Progenitor cell of endocrine pancreas (in vitro differentiated cells): ENCODE measurements at regions not wholly inside any gene's neighbourhood (a gene's known extent, or its start where the extent isn't known, plus 50 kb on each side); places are given as distances from the start of the nearest gene placed in this dataset.

Experiments used
- DNase-seq: peaks from one replicate; pipeline ENCODE4 v3.0.0; 2021; ENCODE audit warnings: low spot score; ENCODE audit not compliant: unreplicated experiment
- H3K27ac Mint-ChIP-seq: 2 replicates; pipeline ENCODE4 v1.8.0; 2021; ENCODE audit warnings: mild to moderate bottlenecking, moderate library complexity, mixed read lengths
- H3K27me3 Mint-ChIP-seq: 2 replicates; pipeline ENCODE4 v1.8.0; 2021; ENCODE audit warnings: mixed read lengths
- H3K36me3 Mint-ChIP-seq: 2 replicates; pipeline ENCODE4 v1.8.0; 2022; ENCODE audit warnings: mixed read lengths; ENCODE audit not compliant: insufficient read depth
- H3K4me1 Mint-ChIP-seq: 2 replicates; pipeline ENCODE4 v1.8.0; 2021; ENCODE audit warnings: low read depth, mixed read lengths
- H3K4me3 Mint-ChIP-seq: 2 replicates; pipeline ENCODE4 v1.8.0; 2021; ENCODE audit warnings: low read depth, mild to moderate bottlenecking, moderate library complexity, mixed read lengths
- H3K9me3 Mint-ChIP-seq: 2 replicates; pipeline ENCODE4 v1.8.0; 2021; ENCODE audit warnings: low read depth, mixed read lengths
- TF ChIP-seq, protein P1 (sequence below): fragments of 200-600 bp; sonication (generic); IDR thresholded peaks from one replicate; pipeline ENCODE4 v1.5.0; 2021; ENCODE audit warnings: antibody characterized with exemption, mild to moderate bottlenecking; ENCODE audit not compliant: unreplicated experiment

DNA sequence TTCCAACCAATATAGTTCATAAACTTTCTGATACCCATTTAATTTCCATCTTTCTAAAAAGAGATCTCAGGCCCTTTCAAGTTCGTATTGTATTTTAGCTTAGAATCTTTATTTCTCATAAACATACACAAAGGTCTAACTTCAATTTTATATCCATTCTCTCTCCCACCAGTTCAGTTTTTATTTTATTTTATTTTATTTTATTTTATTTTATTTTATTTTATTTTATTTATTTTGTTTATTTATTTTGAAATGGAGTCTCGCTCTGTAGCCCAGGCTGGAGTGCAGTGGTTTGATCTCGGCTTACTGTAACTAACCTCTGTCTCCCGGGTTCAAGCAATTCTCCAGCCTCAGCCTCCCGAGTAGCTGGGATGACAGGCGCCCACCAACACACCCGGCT lies 552.8 kb downstream of the SLITRK5 start:
- Mint-ChIP-seq H3K4me1 (no peaks in the 10 kb centered on the region), H3K27ac (no peak overlapping the region), H3K4me3 (no peak overlapping the region), H3K27me3 (no peaks in the 10 kb centered on the region), H3K9me3 (peaks cover 4% of the 10 kb centered on the region), H3K36me3 (peaks cover 1% of the 10 kb centered on the region)
- TF ChIP-seq, protein P1, sequence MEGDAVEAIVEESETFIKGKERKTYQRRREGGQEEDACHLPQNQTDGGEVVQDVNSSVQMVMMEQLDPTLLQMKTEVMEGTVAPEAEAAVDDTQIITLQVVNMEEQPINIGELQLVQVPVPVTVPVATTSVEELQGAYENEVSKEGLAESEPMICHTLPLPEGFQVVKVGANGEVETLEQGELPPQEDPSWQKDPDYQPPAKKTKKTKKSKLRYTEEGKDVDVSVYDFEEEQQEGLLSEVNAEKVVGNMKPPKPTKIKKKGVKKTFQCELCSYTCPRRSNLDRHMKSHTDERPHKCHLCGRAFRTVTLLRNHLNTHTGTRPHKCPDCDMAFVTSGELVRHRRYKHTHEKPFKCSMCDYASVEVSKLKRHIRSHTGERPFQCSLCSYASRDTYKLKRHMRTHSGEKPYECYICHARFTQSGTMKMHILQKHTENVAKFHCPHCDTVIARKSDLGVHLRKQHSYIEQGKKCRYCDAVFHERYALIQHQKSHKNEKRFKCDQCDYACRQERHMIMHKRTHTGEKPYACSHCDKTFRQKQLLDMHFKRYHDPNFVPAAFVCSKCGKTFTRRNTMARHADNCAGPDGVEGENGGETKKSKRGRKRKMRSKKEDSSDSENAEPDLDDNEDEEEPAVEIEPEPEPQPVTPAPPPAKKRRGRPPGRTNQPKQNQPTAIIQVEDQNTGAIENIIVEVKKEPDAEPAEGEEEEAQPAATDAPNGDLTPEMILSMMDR = no peak
- no peak for DNase-seq

DNA sequence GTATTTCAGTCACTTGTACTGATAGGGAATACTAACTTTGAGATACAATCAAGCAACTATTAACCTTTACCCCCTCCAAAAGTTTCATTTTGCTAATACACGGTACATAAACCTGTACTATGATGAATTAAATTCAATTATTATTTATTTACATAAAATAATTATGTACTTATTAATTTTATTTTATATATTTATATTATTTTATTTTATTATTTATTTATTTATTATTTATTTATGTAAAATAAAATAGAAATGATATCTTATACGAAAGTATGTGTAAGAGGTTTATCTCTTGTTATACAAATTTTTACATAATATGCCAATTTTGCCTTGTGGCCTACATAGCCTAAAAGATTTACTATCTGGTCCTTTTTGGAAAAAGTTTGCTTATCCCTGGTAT lies 564.3 kb downstream of the SLITRK5 start:
- no peak overlapping the region for H3K27ac Mint-ChIP-seq
- no peak overlapping the region for H3K4me3 Mint-ChIP-seq
- H3K36me3 Mint-ChIP-seq = no peaks in the 10 kb centered on the region
- H3K27me3 Mint-ChIP-seq = no peaks in the 10 kb centered on the region
- TF ChIP-seq, protein P1 = no peak
- no peak for DNase-seq
- peaks cover 2% of the 10 kb centered on the region for H3K9me3 Mint-ChIP-seq
- H3K4me1 Mint-ChIP-seq = no peaks in the 10 kb centered on the region

DNA sequence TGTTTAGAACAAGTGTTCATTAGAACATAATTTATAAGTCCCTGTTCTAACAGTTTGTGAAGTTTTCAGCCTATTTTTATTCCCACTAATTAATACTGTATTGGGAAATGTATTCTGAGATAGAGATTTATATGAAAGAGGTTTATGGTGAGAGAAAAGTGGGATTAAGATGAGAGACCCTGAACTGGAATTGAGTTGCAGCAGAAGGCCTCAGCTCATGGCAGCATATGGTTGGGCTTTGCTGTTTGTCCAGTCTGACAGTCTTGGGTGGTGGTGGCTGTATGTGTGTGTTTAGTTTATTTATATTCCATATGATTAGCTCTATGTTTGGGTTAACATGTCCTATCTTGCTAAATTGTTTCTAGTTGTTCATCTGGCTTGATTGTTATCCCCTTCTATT lies 575.1 kb downstream of the SLITRK5 start:
- Mint-ChIP-seq H3K36me3 (no peaks in the 10 kb centered on the region), H3K9me3 (no peaks in the 10 kb centered on the region), H3K4me3 (no peak overlapping the region), H3K27me3 (no peaks in the 10 kb centered on the region), H3K4me1 (peaks cover 3% of the 10 kb centered on the region), H3K27ac (no peak overlapping the region)
- TF ChIP-seq, protein P1 = no peak
- DNase-seq = no peak

DNA sequence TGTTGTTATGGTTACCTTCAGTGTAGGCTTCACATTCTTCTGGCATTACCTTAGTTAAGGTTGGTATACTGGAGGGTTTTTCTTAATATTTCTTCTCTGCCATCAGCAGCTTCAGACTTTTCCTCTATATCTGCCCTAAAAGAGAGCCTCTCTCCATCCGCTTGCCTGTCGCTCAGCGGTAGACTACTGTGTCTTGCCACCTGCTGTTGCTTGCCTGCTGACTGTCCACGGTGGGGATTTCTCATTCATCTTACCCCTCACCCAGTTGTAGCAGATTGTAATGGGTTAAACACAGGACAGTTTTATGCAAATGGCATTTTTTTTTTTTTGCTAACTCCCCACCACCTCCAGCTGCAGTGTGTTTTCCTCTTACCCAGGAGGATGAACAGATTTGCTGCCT lies 577.2 kb downstream of the SLITRK5 start:
- no peaks in the 10 kb centered on the region for H3K9me3 Mint-ChIP-seq
- H3K36me3 Mint-ChIP-seq = no peaks in the 10 kb centered on the region
- H3K27me3 Mint-ChIP-seq = no peaks in the 10 kb centered on the region
- H3K4me3 Mint-ChIP-seq = no peak overlapping the region
- no peak overlapping the region for H3K27ac Mint-ChIP-seq
- peaks cover 3% of the 10 kb centered on the region for H3K4me1 Mint-ChIP-seq
- TF ChIP-seq, protein P1 = no peak
- no peak for DNase-seq

DNA sequence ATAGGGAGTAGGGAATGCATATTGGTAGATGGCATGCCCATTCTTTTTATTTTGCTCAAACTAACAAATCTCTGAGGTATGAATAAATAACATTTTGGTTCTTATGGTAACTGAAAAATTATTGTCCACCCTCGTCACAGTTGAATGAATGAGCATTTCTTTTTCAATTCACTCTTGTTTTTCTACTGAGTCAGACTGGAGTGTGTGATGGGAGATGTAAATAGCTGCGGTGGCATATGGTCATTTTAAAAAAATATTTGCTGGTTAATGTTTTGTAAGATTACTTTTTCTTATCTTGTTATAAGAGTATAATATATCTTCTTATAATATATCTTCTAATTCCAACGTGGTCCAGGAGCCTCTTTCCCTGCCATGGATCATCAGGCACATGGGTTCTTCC lies 586.5 kb downstream of the SLITRK5 start:
- Mint-ChIP-seq H3K36me3 (no peaks in the 10 kb centered on the region), H3K4me3 (no peak overlapping the region), H3K4me1 (no peaks in the 10 kb centered on the region), H3K9me3 (no peaks in the 10 kb centered on the region), H3K27ac (no peak overlapping the region), H3K27me3 (no peaks in the 10 kb centered on the region)
- TF ChIP-seq, protein P1 = no peak
- no peak for DNase-seq
